HCT116 (cell line): ENCODE measurements at regions not wholly inside any gene's neighbourhood (a gene's known extent, or its start where the extent isn't known, plus 50 kb on each side); places are given as distances from the start of the nearest gene placed in this dataset.

Experiments used
- ATAC-seq: fragments of 200-7000 bp; cut with Tn5 transposase; 2 replicates; pipeline ENCODE4 v1.9.1; 2020; ENCODE audit warnings: mild to moderate bottlenecking, moderate library complexity
- BruUV-seq: library from RNA; stranded (reverse); fragments of 400-500 nt; replicated peaks from 2 replicates; lab custom pipeline; 2021; lab: Mats Ljungman, UMichigan
- CTCF ChIA-PET: fragments of 300-600 bp; sonication (Branson Sonifier 250); formaldehyde crosslinking; loops from one replicate; lab custom pipeline; 2021; ENCODE audit warnings: antibody characterized with exemption; lab: Charles Lee
- POLR2A ChIA-PET: fragments of 300-600, 350-600 bp; sonication (Branson Sonifier 250); formaldehyde crosslinking; loops from one replicate; lab custom pipeline; 2021; ENCODE audit warnings: antibody characterized with exemption; lab: Charles Lee
- RAD21 ChIA-PET, 2 experiments: fragments of 300-600 bp; sonication (Branson Sonifier 250); formaldehyde crosslinking; loops; one replicate each; lab custom pipeline; 2023; ENCODE audit warnings: low total read pairs in 2 of 2; ENCODE audit not compliant: uncharacterized antibody in 2 of 2, unreplicated experiment in 2 of 2, low non-redundant PET in 1 of 2; lab: Charles Lee
- DNase-seq: peaks from one replicate; pipeline ENCODE4 v3.0.0-alpha.2; 2010; ENCODE audit warnings: low read depth, low spot score
- H2AFZ ChIP-seq: fragments of 200-600 bp; shearing (Covaris generic), sonication (generic); 2 replicates; pipeline ENCODE4 v1.6.1; 2017; ENCODE audit warnings: low read depth, mixed run types, mixed read lengths, antibody characterized with exemption, low read length; ENCODE audit not compliant: poor library complexity, severe bottlenecking
- H3K27ac ChIP-seq: 2 replicates; pipeline ENCODE4 v1.5.1; 2012; ENCODE audit warnings: low read depth, low read length
- H3K27me3 ChIP-seq: fragments of 200-600 bp; sonication (generic); 2 replicates; pipeline ENCODE4 v1.6.1; 2016; ENCODE audit warnings: mixed run types, low read length, mixed read lengths; ENCODE audit not compliant: insufficient read depth
- H3K36me3 ChIP-seq, 2 experiments: fragments of 200-500 bp in 1 of 2; fragments of 200-600 bp in 1 of 2; sonication (Bioruptor generic) in 1 of 2; sonication (generic) in 1 of 2; 2 replicates each; pipeline versions ENCODE4 v1.5.1 to v1.6.1; 2014 to 2016; ENCODE audit warnings: low read length in 2 of 2, inconsistent platforms in 1 of 2, mixed read lengths in 1 of 2, mixed run types in 1 of 2; ENCODE audit not compliant: insufficient read depth in 2 of 2, control insufficient read depth in 1 of 2
- H3K4me1 ChIP-seq, 2 experiments: fragments of 200-600 bp in 1 of 2; sonication (generic) in 1 of 2; 2 replicates each; pipeline versions ENCODE4 v1.5.1 to v1.6.1; 2012 to 2017; ENCODE audit warnings: low read length in 2 of 2, inconsistent platforms in 1 of 2, mild to moderate bottlenecking in 1 of 2, mixed read lengths in 1 of 2, mixed run types in 1 of 2, moderate library complexity in 1 of 2; ENCODE audit not compliant: insufficient read depth in 2 of 2, control insufficient read depth in 1 of 2
- H3K4me2 ChIP-seq: fragments of 200-600 bp; sonication (generic); 2 replicates; pipeline ENCODE4 v1.6.1; 2017; ENCODE audit warnings: mixed run types, low read length, mixed read lengths
- H3K4me3 ChIP-seq, 2 experiments: fragments of 200-600 bp in 1 of 2; sonication (generic) in 1 of 2; replicated peaks in 1 of 2; 2 replicates each; pipeline ENCODE4 v1.5.1; 2011 to 2016; ENCODE audit warnings: low read length in 2 of 2, control low read depth in 1 of 2, low read depth in 1 of 2, mild to moderate bottlenecking in 1 of 2, mixed read lengths in 1 of 2, mixed run types in 1 of 2
- H3K79me2 ChIP-seq: fragments of 200-600 bp; sonication (generic); 2 replicates; pipeline ENCODE4 v1.6.1; 2017; ENCODE audit warnings: mild to moderate bottlenecking, mixed run types, low read length, moderate library complexity, mixed read lengths; ENCODE audit not compliant: insufficient read depth
- H3K9ac ChIP-seq: fragments of 200-600 bp; sonication (generic); 2 replicates; pipeline ENCODE4 v1.6.1; 2016; ENCODE audit warnings: low read length, mixed read lengths
- H3K9me2 ChIP-seq: fragments of 200-600 bp; sonication (generic), shearing (Covaris generic); 2 replicates; pipeline ENCODE4 v1.6.1; 2017; ENCODE audit warnings: mixed run types, mild to moderate bottlenecking, moderate library complexity; ENCODE audit not compliant: insufficient read depth
- H3K9me3 ChIP-seq, 2 experiments: fragments of 200-500 bp in 1 of 2; fragments of 200-600 bp in 1 of 2; sonication (Bioruptor generic) in 1 of 2; sonication (generic) in 1 of 2; 2 replicates each; pipeline ENCODE4 v1.6.1; 2014 to 2017; ENCODE audit warnings: low read length in 2 of 2, mixed read lengths in 2 of 2, inconsistent platforms in 1 of 2, low read depth in 1 of 2, mild to moderate bottlenecking in 1 of 2, mixed run types in 1 of 2, moderate library complexity in 1 of 2; ENCODE audit not compliant: control insufficient read depth in 1 of 2, insufficient read depth in 1 of 2
- H4K20me1 ChIP-seq: fragments of 200-600 bp; sonication (generic), shearing (Covaris generic); 2 replicates; pipeline ENCODE4 v1.6.1; 2017; ENCODE audit warnings: mixed run types, mild to moderate bottlenecking, moderate library complexity; ENCODE audit not compliant: insufficient read depth
- CBX3 ChIP-seq: IDR thresholded peaks from 2 replicates; pipeline ENCODE4 v1.6.1; 2012; ENCODE audit warnings: low read depth
- CTCF ChIP-seq, 3 experiments: fragments of 200-600 bp in 1 of 3; sonication (generic) in 1 of 3; IDR thresholded peaks in 2 of 3; conservative IDR thresholded peaks in 1 of 3; 2 replicates each; pipeline ENCODE4 v1.5.1; 2012 to 2017; ENCODE audit warnings: low read depth in 2 of 3, low read length in 2 of 3, antibody characterized with exemption in 1 of 3, borderline replicate concordance in 1 of 3, control low read depth in 1 of 3, mild to moderate bottlenecking in 1 of 3, mixed read lengths in 1 of 3, mixed run types in 1 of 3, moderate library complexity in 1 of 3; ENCODE audit not compliant: insufficient read depth in 1 of 3
- ELF1 ChIP-seq: IDR thresholded peaks from 2 replicates; pipeline ENCODE4 v1.6.1; 2012; ENCODE audit warnings: low read depth, borderline replicate concordance
- EZH2 ChIP-seq: fragments of 200-600 bp; sonication (generic); IDR thresholded peaks from 2 replicates; pipeline ENCODE4 v1.6.1; 2017; ENCODE audit warnings: antibody characterized with exemption, mixed run types
- EZH2phosphoT487 ChIP-seq: fragments of 200-600 bp; IDR thresholded peaks from 2 replicates; pipeline ENCODE4 v1.6.1; 2018; ENCODE audit warnings: antibody characterized with exemption, borderline replicate concordance
- FOSL1 ChIP-seq: IDR thresholded peaks from 2 replicates; pipeline ENCODE4 v1.6.1; 2012; ENCODE audit warnings: low read depth
- JUND ChIP-seq: IDR thresholded peaks from 2 replicates; pipeline ENCODE4 v1.6.1; 2012
- POLR2A ChIP-seq: IDR thresholded peaks from 2 replicates; pipeline ENCODE4 v1.7.0; 2011; ENCODE audit warnings: borderline replicate concordance; ENCODE audit not compliant: insufficient read depth, insufficient read length; ENCODE audit errors: extremely low read depth
- RAD21 ChIP-seq: IDR thresholded peaks from 2 replicates; pipeline ENCODE4 v1.6.1; 2012; ENCODE audit warnings: low read depth, mild to moderate bottlenecking
- SIN3A ChIP-seq: IDR thresholded peaks from 2 replicates; pipeline ENCODE4 v1.6.1; 2012; ENCODE audit warnings: low read depth
- SP1 ChIP-seq: IDR thresholded peaks from 2 replicates; pipeline ENCODE4 v1.6.1; 2012; ENCODE audit warnings: low read depth
- TCF7L2 ChIP-seq: IDR thresholded peaks from 2 replicates; pipeline ENCODE4 v1.7.0; 2011; ENCODE audit warnings: borderline replicate concordance, inconsistent platforms; ENCODE audit not compliant: insufficient read depth, insufficient read length; ENCODE audit errors: extremely low read depth
- YY1 ChIP-seq: IDR thresholded peaks from 2 replicates; pipeline ENCODE4 v1.6.1; 2011; ENCODE audit warnings: low read length, low read depth, moderate library complexity, mild to moderate bottlenecking; ENCODE audit not compliant: insufficient replicate concordance; ENCODE audit errors: extremely low read depth
- ZFX ChIP-seq: fragments of 450-650 bp; IDR thresholded peaks from 2 replicates; pipeline ENCODE4 v1.6.1; 2017
- ZNF274 ChIP-seq: fragments of 200-500 bp; sonication (Bioruptor generic); IDR thresholded peaks from 2 replicates; pipeline ENCODE4 v1.6.1; 2014; ENCODE audit warnings: mild to moderate bottlenecking, low read depth, low read length, inconsistent platforms
- intact Hi-C: fragments of 100-400 bp; cut with micrococcal nuclease; formaldehyde crosslinking; loops from 2 replicates; pipeline ENCODE4 v1.10.0; 2022
- TF ChIP-seq, protein P1 (sequence below): IDR thresholded peaks from 2 replicates; pipeline ENCODE4 v1.6.1; 2012
- TF ChIP-seq, protein P2 (sequence below): IDR thresholded peaks from 2 replicates; pipeline ENCODE4 v1.6.1; 2012

- DNase-seq (no peak), ATAC-seq (no peak)
- Histone ChIP-seq H3K9me2 (no peaks in the 10 kb centered on the region), H3K9ac (no peak overlapping the region), H3K36me3 (no peaks in the 10 kb centered on the region), H3K9me3 (no peaks in the 10 kb centered on the region), H2AFZ (no peak overlapping the region), H3K79me2 (no peaks in the 10 kb centered on the region), H4K20me1 (no peaks in the 10 kb centered on the region), H3K4me2 (no peak overlapping the region), H3K27me3 (peaks cover 8% of the 10 kb centered on the region; the same call in 1 of the 2 replicates), H3K27ac (no peak overlapping the region), H3K4me1 (no peaks in the 10 kb centered on the region), H3K4me3 (no peak overlapping the region)
- TF ChIP-seq, protein P1, sequence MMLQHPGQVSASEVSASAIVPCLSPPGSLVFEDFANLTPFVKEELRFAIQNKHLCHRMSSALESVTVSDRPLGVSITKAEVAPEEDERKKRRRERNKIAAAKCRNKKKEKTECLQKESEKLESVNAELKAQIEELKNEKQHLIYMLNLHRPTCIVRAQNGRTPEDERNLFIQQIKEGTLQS: no peak
- TF ChIP-seq JUND: no peak
- TF ChIP-seq RAD21: no peak
- TF ChIP-seq ZFX: no peak
- TF ChIP-seq CTCF (IDR thresholded peaks at IDR 0.05 in 2 of 3, conservative IDR thresholded peaks at IDR 0.05 in 1 of 3; ENCODE audit: borderline replicate concordance in 1 of 3, insufficient read depth in 1 of 3, low read depth in 2 of 3, low read length in 2 of 3): no peak
- no peak for TF ChIP-seq TCF7L2
- no peak for TF ChIP-seq POLR2A
- no peak for TF ChIP-seq EZH2phosphoT487
- TF ChIP-seq FOSL1: no peak
- TF ChIP-seq EZH2: no peak
- TF ChIP-seq SIN3A: no peak
- no peak for TF ChIP-seq SP1
- no peak for TF ChIP-seq ZNF274
- TF ChIP-seq, protein P2, sequence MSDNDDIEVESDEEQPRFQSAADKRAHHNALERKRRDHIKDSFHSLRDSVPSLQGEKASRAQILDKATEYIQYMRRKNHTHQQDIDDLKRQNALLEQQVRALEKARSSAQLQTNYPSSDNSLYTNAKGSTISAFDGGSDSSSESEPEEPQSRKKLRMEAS: no peak
- TF ChIP-seq CBX3: no peak
- no peak for TF ChIP-seq YY1
- TF ChIP-seq ELF1: no peak
- POLR2A ChIA-PET: no interaction called here
- RAD21 ChIA-PET: no interaction called here
- BruUV-seq: no TSS peak
- CTCF ChIA-PET: no interaction called here
- intact Hi-C loops: no loop called here
Observed at GRCh38 chr17:12349297-12349696, 316.4 kb upstream of the MYOCD start.
